Renal cortex interstitium (tissue), 11 donors: ENCODE measurements at regions not wholly inside any gene's neighbourhood (a gene's known extent, or its start where the extent isn't known, plus 50 kb on each side); places are given as distances from the start of the nearest gene placed in this dataset.

Experiments used
- DNase-seq, 11 donors: peaks; one replicate each; pipeline ENCODE4 v3.0.0-alpha.2; 2013; ENCODE audit warnings: low read depth in 9 of 11, low spot score in 4 of 11; ENCODE audit errors: extremely low read depth in 1 of 11

GRCh38 chr18:51811883-51812282 lies 528.1 kb upstream of the DCC start:
- no peak for DNase-seq

- DNase-seq = no peak
Measured at GRCh38 chr18:51813740-51814139, 526.3 kb upstream of the DCC start.

DNA sequence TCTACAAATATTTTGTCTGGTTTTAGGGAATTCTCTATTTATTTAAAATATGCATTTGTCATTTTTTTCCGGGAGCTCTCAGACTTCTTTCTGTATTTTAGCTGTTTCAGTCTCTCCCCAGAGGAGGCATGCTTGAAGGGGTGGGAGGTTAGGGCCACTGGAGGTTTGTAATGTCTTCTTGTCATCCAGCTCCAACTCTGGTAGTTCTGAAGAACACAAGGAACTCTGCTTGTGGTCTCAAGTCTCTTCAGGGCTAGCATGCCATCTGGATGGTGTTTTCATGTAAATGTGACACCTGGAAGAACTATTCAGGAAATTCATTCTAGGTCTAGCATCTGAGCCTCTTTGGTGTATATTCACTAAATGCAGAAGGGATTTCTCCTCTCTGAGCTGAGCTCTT lies 518.4 kb upstream of the DCC start:
- no peak for DNase-seq

DNA sequence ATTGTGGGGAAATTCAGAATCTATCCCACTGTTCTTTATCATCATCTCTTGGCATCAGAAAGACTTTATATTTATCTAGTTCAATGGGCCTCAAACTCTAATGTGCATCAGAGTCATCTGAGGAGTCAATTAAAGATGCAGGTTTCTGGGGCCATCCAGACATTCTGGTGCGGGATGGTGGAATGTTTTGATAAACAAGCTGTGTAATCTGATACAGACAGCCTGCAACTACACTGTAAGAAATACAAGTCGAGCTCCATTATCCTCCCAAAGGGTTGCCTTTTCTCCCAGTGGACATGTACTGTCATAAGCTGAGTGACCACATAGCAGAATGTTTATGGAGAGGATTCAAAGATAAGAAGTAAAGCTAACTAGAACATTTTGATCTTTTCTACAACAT lies 515.3 kb upstream of the DCC start:
- peak in 8 of 11 donors; percentile 4 to 35 (median 8) for DNase-seq

- DNase-seq = no peak
Measured at GRCh38 chr18:51833850-51834249, 506.1 kb upstream of the DCC start.

- DNase-seq = no peak
Measured at GRCh38 chr18:51848702-51849101, 491.3 kb upstream of the DCC start.

DNA sequence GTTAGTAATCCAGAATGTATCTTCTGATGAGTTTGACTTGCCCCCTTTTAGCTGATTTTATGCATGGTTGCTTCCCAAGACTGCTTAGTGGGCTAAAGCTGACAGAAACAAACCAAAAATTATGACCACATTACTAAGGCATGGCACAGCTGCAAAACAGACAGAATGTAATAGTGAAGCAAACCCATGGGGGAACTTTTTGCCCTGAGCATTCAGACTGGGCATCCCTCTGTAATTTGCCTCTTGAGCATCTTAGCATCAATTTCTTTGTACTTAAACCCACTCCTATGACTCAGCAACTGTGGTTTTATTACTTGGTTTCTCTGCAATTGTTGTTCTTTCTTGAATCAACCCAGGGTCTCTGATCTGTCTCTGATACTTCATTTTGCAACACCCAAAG lies 487.3 kb upstream of the DCC start:
- peak in 2 of 11 donors; percentile 5 to 18 for DNase-seq

DNA sequence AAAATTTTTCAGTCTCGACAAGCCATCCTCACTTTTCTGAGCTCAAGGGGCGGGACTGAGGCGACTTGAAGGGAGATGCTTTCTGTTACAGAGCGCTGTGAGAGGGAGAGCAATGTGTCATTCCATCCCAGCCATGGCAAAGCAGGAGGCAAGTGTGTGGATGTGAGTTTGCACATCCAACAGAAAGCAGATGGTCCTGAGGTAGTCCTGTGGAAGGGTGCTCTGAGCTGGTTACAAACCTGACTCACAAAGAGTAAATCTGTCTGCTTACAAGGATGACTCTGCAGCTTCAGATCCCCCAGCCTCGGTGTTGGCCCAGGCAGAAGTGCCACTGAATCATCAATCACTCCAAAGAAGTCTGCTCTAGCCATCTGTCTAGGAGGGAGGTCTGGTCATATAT lies 482.0 kb upstream of the DCC start:
- DNase-seq = no peak

- DNase-seq = no peak
Measured at GRCh38 chr18:51861046-51861445, 479.0 kb upstream of the DCC start.

DNA sequence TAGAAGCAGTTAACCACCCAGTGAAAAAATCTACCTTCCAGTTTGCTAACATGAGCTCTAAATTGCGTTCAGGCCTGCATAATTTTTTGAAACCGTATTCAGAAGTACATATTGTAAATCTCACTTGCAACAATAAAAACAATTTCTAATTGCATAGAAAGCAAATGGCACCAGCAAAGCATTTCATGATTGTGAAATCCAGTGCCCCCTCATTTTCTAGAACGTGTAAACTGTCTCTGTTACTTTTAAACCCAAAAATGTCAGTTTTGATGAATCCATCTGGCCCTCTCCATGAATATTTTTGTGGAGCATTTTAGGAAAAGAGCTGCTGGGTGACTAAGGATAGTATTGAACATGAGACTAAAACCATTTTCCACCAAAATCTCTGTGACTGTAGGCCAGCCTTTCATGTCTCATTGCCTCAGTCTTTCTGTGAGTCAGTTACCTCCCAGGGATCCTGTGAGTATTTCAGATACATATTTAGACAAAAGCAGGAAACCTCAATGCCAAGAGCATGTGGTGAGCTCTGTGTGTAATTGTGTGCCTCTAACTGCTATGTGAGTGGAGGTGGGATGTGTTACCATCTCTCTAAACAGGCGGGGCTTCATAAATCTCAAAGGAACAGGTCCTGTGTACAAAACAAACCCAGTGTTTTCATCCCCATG lies 477.8 kb upstream of the DCC start:
- no peak for DNase-seq

GRCh38 chr18:51864219-51864965 lies 475.6 kb upstream of the DCC start:
- DNase-seq = no peak

GRCh38 chr18:51865538-51865937 lies 474.5 kb upstream of the DCC start:
- no peak for DNase-seq

- peak in 5 of 11 donors; percentile 3 to 35 (median 25) for DNase-seq
Measured at GRCh38 chr18:51867767-51868166, 472.2 kb upstream of the DCC start.

DNA sequence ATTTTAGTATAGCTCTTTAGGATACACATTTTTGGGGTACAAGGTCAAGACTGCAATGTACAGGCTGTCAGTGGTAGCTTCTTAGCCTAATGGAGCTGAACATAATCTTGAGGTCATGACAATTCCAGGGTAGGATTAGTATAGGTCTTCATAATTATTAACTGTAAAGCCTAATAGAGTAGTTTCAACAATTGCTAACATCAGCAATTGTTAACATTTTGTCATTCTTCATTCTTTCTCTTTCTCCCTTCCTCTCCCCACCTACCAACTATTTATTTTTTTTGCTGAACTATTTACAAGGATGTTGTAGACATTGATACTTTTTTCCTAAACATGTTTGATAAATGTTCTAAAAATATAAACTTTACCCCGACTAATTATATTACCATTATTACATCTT lies 461.3 kb upstream of the DCC start:
- DNase-seq = no peak

DNA sequence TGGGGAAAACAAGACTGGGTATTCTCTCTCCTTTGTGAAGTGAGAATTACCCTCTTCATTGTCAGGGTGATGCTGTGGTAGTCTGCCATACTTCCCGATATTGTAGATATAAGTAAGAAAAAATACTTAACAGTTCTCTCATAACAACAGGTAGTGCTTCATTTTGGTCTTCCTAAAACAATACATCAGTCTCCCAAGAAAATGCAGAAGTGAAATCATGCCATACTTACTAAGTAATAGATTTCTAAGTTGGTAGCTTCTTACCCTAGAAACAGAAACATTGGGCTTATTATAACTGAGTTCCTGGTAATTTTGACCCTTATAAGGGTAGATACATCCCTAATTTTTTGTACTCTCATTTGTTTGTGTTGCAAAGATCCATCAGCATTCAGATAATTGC lies 460.7 kb upstream of the DCC start:
- DNase-seq = no peak

DNA sequence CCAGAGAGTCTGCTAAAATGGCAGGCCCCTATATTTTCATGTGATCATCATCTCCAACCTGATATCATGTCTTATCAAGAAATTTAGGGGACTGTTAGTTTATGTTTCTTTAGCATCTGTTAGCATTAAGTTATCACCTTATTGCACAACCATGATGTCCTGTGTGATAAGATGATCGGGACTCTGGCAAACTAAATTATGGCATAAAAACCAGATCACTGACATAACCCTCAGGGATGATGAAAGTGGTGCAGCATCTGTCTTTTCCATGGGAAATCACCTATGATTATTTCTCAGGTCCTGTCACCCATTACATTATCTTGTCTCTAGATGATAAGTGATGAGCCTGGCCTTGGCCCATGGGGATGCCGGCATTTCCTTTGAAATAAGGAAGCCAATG lies 458.6 kb upstream of the DCC start:
- no peak for DNase-seq

DNA sequence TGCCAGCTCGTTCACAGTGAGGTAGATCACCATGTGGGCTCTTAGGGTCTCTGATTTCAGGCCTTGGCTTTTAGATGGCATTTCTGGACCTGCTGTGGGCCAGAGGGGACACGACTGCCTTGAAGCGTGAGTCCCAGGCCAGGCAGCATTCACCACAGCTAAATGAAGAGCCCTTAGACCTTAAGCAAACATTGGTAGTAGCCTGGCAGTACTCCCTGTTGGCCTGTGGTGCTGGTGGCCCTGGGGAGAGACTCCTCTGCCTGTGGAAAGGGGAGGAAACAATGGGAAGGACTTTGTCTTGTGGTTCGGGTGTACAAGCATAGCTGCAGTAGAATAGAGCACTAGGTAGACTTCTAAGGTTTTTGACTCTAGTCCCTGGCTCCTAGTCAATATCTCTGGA lies 456.0 kb upstream of the DCC start:
- DNase-seq = no peak

- DNase-seq = peak in 4 of 11 donors; percentile 4 to 24 (median 15)
Measured at GRCh38 chr18:51890762-51891161, 449.2 kb upstream of the DCC start.

GRCh38 chr18:51891876-51892275 lies 448.1 kb upstream of the DCC start:
- DNase-seq = no peak

DNA sequence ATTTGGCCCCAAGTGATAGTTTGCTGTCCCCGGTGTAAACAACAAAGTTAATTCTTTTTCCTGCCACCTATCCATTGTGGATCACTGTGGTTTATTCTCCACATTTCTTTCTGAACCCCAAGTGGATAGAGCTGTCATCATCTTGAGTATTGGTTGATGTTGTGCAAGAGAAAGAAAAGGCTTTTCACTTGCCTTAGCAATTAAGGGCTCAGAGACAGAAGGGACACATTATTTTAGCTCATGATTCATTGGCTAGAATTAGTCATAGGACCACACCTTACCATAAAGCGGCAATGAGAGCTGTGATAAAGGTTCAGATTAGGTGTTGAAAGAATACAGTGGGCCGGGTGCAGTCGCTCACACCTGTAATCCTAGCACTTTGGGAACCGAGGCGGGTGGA lies 442.1 kb upstream of the DCC start:
- DNase-seq = no peak
